ENCODE measurements at regions not wholly inside any gene's neighbourhood (a gene's known extent, or its start where the extent isn't known, plus 50 kb on each side); places are given as distances from the start of the nearest gene placed in this dataset.

- TF ChIP-seq CTCF (IDR thresholded peaks at IDR 0.05) (no peak), POLR2A (IDR thresholded peaks at IDR 0.05) (no peak)
Measured at GRCh38 chr14:26217778-26218177, 380.1 kb downstream of the NOVA1 start.
